HG03097 (cell line): ENCODE measurements at regions not wholly inside any gene's neighbourhood (a gene's known extent, or its start where the extent isn't known, plus 50 kb on each side); places are given as distances from the start of the nearest gene placed in this dataset.

ENCODE experiments used
- ATAC-seq: cut with Tn5 transposase; IDR thresholded peaks from one replicate; pipeline ENCODE4 v1.9.1; 2021; ENCODE audit not compliant: unreplicated experiment, low FRiP score

DNA sequence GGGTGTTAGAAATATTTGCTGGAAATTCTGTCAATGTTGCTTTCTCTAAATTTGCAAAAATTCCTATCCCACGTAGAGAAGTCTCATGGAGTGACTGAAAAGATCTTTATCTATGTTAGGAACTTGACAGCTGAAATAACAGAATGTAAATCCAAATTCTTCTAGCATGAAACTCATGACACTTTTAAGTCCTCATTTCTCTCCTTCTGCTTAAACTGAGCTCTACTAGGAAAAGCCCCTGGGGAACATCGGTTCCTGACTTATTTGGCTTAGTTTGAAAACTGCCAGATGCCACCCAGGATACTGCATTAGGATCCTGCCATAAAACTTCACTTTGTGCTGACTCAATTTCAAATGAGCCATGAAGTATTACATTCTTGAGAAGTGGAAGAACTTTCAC is 426.0 kb downstream of the GALC start:
- ATAC-seq: no peak

DNA sequence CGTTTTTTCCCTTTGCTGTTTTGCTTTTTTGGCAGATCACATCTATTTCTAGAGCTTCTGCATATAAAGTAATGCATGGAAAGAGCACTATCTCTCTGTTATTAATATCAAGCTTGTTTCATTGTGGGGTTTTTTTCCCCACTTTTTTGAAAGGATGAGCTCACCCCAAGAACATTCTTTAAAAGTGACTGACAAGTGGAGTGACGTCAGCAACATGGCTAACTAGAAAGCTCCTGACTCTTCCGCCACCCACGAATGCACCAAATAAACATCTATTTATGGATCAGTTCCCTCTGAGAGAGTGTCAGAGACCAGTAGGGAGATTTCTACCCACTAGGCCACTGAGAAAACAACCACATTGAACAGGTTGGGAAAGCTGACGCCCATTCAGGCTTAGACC is 445.4 kb downstream of the GALC start:
- no peak for ATAC-seq

DNA sequence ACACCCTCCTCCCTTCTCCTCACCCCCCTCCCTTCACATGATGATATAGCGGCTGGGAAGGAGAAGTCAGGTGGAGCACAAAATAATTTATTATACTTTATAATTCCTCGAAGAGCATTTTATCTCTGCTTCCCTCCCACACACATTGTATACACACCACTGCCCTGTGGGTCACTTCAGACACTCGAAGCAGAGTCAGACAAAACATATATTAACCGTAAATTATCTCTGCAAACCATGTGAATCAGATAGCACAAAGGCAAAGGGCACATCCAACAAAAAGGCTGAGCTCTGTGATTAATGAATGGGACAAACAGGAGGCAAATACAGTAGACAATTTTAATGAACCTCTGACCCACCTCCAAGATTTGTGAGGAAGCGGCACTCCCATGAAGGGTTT is 450.7 kb downstream of the GALC start:
- ATAC-seq: no peak

- no peak for ATAC-seq
Observed at GRCh38 chr14:87540339-87540738, 452.6 kb downstream of the GALC start.

GRCh38 chr14:87529081-87529480 is 463.9 kb downstream of the GALC start:
- no peak for ATAC-seq

DNA sequence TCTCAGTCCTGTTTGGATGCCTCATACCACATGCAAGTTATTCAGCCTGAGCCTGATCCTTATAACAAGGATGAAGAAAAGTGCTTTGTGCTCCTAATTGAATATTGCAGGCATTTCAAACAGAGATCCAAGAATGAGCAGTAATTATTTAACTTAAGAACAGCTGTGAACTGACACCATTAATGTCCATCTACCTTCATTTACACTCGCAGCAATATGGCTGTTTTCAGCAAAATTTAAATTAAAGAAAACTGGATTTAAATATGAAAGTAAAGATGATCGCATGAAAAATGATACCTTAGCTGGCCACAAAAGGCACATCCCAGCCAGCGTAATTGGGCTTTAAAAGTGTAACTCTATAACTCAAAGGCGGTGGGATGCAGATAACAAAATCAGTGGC is 466.3 kb downstream of the GALC start:
- no peak for ATAC-seq

GRCh38 chr14:87524011-87524410 is 469.0 kb downstream of the GALC start:
- ATAC-seq: no peak

GRCh38 chr14:87522575-87522974 is 470.4 kb downstream of the GALC start:
- ATAC-seq: no peak

DNA sequence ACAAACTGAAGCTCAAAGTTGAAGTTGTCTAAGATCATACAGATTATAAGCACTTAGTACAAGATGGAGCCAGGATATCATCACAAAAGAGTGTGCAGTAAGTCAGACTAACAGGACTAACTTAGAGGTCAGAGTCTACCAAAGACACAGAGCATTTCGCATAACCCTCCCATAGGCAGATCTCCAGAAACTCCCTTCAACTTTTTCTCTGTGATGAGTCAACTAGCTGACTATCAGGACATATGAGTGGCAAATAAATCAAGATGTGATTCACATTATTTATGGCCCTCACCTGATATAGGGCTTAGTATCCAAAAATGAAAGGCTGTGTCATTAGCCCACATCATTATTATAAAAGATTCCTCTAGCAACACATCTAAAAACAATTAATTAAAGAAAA is 484.6 kb downstream of the GALC start:
- no peak for ATAC-seq

GRCh38 chr14:87503711-87504110 is 489.3 kb downstream of the GALC start:
- no peak for ATAC-seq

GRCh38 chr14:87497301-87497700 is 495.7 kb downstream of the GALC start:
- no peak for ATAC-seq

DNA sequence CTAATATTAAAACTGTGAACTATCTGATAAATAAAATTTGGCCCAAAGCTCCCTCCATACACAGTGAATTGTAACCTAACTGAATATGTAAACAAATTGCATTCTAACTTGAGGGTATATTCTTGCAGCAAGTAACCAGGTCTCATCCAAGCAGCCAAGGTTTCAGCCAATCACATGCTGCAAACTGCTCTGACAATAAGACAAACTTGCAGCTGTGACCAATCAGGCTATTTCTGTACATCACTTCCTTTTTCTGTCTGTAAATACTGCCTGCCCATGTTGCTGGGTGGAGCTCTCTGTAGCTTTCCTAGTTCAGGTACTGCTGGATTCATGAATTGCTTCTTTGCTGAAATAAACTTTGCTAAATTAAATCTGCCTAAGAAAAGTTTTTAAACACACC is 499.0 kb downstream of the GALC start:
- no peak for ATAC-seq

DNA sequence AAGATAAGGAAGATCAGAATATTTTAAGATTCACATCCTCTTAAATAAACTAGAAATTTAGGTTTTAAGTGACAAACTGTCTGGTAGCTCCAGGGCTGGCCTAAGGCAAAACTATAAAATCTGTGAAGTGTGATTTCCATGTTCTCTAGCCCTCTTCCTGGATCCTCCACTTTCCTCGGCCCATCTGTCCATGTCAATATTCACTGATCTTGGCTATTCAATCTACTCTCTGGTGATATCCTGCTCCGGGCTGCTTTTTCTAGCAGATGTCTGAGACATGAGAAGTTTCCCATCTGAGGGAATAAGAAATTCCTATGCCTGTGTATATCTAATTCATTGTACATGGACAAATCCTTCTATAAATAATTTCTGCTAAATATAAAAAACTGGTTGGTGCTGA is 500.4 kb downstream of the GALC start:
- no peak for ATAC-seq

DNA sequence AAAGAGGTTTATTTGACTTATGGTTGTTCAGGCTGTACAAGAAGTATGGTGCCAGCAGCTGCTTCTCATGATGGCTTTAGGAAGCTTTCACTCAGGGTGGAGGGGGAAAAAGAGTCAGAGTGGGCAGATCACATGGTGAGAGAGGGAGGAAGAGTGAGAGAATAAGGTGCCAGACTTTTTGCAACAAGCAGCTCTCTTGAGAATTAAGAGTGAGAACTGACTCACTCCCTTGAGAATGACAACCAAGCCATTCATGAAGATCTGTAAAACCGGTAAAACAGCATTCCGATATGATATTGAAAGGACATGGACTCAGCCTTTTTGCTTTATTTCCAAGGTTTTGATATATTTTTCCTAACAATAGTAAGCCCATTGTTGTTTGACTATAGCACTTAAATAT is 501.2 kb downstream of the GALC start:
- ATAC-seq: no peak

DNA sequence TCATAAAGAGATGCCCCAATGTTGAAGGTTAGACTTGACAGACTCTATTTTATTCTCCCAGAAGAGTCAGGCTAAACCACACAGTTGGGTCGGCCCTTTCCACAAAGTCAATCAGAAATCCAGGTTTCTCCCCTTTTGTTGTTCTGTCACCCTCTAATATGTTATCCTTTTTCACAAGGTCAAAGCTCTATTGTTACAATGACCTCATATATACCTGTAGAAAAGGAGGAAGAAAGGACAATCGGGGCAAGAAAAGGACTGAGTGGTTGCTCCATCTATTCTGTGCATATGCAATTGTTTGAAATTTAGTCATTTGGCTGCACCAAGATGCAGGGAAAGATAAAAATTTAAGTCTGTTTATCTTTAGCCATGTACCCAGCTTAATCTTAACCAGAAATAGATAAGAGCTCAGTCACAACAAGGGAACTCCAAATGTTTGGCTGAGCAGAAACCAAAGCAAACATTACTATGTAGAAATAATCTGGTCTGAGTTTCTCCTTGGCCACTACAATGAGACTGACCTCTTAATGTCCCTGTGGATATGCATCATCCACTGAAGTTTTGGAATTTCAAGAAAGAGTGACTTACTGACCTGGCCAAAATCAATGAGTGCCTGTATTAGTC is 503.7 kb downstream of the GALC start:
- ATAC-seq: no peak

DNA sequence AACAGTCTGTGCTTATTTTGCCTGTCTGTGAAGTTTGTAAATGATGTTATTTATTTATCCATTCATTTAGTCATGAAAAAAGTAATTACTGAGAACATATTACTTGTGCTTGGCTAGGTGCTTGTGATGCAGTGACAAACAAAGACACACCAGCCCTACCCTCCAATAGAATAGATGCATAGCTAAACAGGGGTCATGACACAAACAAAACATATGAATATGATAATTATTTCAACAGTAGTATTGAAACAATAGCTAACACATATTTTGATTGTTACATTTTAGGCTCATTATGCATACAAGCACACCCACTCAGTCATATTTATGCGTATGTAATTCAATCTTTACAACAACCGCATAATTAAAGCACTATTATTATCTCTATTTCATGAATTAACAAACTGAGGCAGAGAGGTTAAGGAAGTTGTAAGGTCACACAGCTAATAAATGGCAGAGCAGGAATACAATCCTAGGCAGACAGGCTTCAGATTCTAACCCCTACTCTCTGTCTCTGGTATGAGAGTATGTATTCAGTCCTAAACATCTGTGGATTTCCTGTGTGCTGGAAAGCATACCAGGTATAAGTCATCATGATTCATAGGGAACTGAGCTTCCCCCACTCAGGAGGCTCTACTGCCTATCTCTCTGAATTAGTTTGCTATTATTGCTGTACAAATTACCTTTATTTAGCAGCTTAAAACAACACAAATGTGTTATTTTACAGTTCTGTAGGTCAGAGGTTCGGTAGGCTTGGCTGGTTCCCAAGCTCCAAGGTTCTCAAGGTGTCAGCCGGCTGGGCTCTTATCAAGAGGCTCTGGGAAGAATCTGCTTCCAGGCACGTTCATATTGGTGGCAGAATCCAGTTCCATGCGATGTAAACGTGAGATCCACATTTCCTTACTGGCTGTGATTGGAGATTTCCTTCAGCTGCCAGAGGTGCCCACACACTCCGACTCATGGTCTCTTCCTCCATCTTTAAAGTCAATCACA is 509.4 kb downstream of the GALC start:
- no peak for ATAC-seq

- no peak for ATAC-seq
Observed at GRCh38 chr14:87468531-87468930, 524.5 kb downstream of the GALC start.

DNA sequence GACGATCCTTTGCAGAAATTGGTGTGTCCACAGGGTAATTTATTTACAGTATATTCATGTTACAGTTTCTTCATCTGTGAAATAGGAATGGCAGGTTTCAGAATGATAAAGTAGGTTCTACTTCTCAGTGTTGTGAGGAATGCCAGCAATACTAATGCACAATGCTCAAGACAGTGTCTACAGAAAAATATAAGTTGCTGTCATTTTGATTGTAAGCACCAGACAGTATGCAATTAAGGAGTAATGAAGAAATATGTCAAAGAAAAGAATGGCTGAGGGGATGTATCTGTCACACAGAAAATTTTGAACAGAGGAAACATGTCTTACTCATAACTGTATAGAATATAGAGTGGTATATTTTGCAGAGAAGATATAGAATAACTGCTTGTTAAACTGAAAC is 525.4 kb downstream of the GALC start:
- ATAC-seq: no peak

GRCh38 chr14:87465770-87466169 is 527.2 kb downstream of the GALC start:
- ATAC-seq: no peak

GRCh38 chr14:87461704-87462103 is 531.3 kb downstream of the GALC start:
- ATAC-seq: no peak

DNA sequence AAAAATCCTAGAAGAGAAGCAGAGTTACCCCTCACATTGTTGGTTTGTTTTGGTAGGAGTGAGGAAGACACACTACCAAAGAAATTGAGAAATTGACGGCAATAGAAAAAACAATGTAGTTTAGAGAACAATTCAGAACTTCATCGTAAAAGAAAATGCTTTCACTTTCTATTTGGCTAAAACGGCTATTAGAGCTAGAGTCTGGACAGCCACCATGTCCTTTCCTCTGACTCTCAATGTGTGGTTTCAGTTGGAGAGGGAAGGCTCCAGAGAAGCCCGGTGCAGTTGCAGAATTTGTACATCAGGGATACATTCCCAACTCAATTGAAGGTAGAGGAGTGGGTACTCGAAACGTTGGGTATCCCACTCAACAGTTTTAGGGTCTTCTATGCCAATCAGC is 535.3 kb downstream of the GALC start:
- no peak for ATAC-seq

DNA sequence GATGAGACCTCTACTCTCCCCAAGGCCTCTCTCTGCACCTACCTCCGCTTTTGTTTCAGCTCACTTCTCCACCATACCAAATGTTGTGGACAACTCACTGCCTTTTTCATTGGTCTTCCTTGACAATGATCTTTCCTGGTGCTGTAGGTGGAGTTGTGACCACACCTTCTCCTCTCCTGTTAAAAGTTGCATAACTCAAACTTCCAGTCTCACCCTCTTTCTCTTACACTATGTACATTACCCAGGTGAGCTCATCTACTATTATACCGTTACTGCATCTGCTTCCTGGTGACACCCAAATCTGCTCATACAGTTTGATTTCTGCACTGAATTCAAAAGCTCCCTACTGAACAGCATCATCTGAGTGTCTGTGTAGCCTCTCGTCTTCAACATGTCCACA is 542.8 kb downstream of the GALC start:
- ATAC-seq: no peak
